Lung (tissue), 11 donors: ENCODE measurements at regions not wholly inside any gene's neighbourhood (a gene's known extent, or its start where the extent isn't known, plus 50 kb on each side); places are given as distances from the start of the nearest gene placed in this dataset.

Experiments
- ATAC-seq: fragments of 200-7000 bp; cut with Tn5 transposase; one replicate; pipeline ENCODE4 v1.9.1; 2020; ENCODE audit warnings: moderate number of reproducible peaks; ENCODE audit not compliant: insufficient read depth, low FRiP score
- DNase-seq, 3 donors: peaks; one replicate each; pipeline ENCODE4 v3.0.0-alpha.2; 2013 to 2017
- H3K27ac ChIP-seq, 2 donors: one replicate each; pipeline ENCODE4 v1.5.1; 2013; ENCODE audit warnings: mild to moderate bottlenecking in 2 of 2, moderate library complexity in 2 of 2, control low read depth in 1 of 2, inconsistent platforms in 1 of 2, low read depth in 1 of 2, low read length in 1 of 2
- H3K27me3 ChIP-seq, 3 donors: one replicate each; pipeline ENCODE4 v1.5.1; 2013; ENCODE audit warnings: low read length in 2 of 3; ENCODE audit not compliant: control insufficient read depth in 3 of 3, insufficient read depth in 3 of 3
- H3K36me3 ChIP-seq, 4 donors: one replicate each; pipeline ENCODE4 v1.5.1; 2013; ENCODE audit warnings: low read length in 4 of 4, mild to moderate bottlenecking in 1 of 4, moderate library complexity in 1 of 4; ENCODE audit not compliant: control insufficient read depth in 4 of 4, insufficient read depth in 4 of 4
- H3K4me1 ChIP-seq, 5 donors: one replicate each; pipeline ENCODE4 v1.5.1; 2013; ENCODE audit warnings: low read length in 5 of 5, mild to moderate bottlenecking in 2 of 5, moderate library complexity in 1 of 5; ENCODE audit not compliant: control insufficient read depth in 5 of 5, insufficient read depth in 5 of 5
- H3K4me3 ChIP-seq: one replicate; pipeline ENCODE4 v1.5.1; 2013; ENCODE audit warnings: mild to moderate bottlenecking, control low read depth, moderate library complexity
- H3K9ac ChIP-seq, 2 donors: one replicate each; pipeline ENCODE4 v1.5.1; 2013; ENCODE audit warnings: low read length in 2 of 2, control low read depth in 1 of 2; ENCODE audit not compliant: insufficient read depth in 1 of 2
- H3K9me3 ChIP-seq, 4 donors: one replicate each; pipeline ENCODE4 v1.5.1; 2013; ENCODE audit warnings: low read length in 3 of 4, mild to moderate bottlenecking in 1 of 4, moderate library complexity in 1 of 4; ENCODE audit not compliant: control insufficient read depth in 4 of 4, insufficient read depth in 3 of 4
- CTCF ChIP-seq: IDR thresholded peaks from 2 replicates; pipeline ENCODE4 v1.5.1; 2012; ENCODE audit warnings: mild to moderate bottlenecking; ENCODE audit errors: control extremely low read depth, extremely low read depth
- WGBS, 2 donors: extraction: QIAGEN DNeasy Blood & Tissue Kit; methylation state at CpG; one replicate each; pipeline ENCODE4 v1.1.7; 2013; 5-methylcytosine and 5-hydroxymethylcytosine counted together
- donor health status: control.
- donor health status: control.
- donor health status: Bipolar disorder and iron deficiency.
- donor health status: healthy.
- donor health status: DM: yes; HTN: yes; CAD: no.

DNA sequence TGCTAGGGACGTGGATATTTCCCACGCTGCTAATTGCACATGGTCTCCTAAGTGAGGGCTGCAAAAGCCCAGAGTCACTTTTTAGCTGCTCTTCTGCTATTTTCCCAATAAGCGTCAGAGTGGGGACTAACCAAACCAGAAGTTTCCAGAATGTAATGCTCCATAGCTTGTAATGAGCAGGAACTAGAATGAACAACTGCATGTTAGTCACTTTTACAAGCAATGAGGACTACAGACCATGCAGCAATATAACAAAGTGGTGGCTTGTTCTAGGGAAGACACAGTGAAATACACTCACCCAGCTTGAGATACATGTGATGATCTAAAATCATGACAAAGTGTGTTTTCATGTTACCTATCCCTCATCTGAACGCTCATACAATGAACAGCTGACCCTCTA, 314.1 kb upstream of the SGK1 start:
- Histone ChIP-seq H3K27ac (no peak overlapping the region), H3K36me3 (no peaks in the 10 kb centered on the region), H3K9ac (no peak overlapping the region), H3K4me1 (no peaks in the 10 kb centered on the region), H3K4me3 (no peak overlapping the region), H3K9me3 (no peaks in the 10 kb centered on the region), H3K27me3 (no peaks in the 10 kb centered on the region)
- WGBS, 2 donors, result 83 to 89% methylated on average over 4 of the region's 4 CpGs
- DNase-seq, result no peak
- ATAC-seq, result no peak
- TF ChIP-seq CTCF, result no peak

DNA sequence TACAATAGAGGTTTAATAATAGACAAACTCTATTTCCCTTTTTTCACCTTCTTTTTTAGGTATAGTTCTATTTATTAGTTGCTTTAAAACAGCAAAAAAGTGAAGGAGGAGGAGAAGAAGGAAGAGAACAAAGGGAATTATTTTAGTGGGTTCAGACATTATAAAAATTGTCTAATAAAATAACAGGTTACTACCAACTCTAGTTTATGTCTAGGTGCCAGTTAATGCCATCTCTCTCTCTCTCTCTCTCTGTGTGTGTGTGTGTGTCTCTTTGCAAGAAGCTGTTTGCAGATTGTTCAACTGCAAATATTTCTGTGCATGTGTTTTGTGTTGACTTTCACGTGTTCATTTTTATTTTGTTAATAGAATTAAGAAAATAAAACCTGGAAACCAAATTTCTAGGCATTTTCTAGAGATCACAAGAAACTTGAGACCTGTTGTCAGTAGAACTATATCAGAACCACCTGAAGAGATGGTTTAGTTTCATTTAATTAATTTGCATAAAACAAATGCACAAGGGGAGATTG, 313.5 kb upstream of the SGK1 start:
- no peak overlapping the region for H3K9ac ChIP-seq
- H3K27ac ChIP-seq, result no peak overlapping the region
- no peaks in the 10 kb centered on the region for H3K36me3 ChIP-seq
- no peaks in the 10 kb centered on the region for H3K27me3 ChIP-seq
- no peak overlapping the region for H3K4me3 ChIP-seq
- DNase-seq (no peak), ATAC-seq (no peak)
- H3K4me1 ChIP-seq, result no peaks in the 10 kb centered on the region
- TF ChIP-seq CTCF, result no peak
- H3K9me3 ChIP-seq, result no peaks in the 10 kb centered on the region
- 67 to 80% methylated on average over 1 of the region's 1 CpG for WGBS, 2 donors

DNA sequence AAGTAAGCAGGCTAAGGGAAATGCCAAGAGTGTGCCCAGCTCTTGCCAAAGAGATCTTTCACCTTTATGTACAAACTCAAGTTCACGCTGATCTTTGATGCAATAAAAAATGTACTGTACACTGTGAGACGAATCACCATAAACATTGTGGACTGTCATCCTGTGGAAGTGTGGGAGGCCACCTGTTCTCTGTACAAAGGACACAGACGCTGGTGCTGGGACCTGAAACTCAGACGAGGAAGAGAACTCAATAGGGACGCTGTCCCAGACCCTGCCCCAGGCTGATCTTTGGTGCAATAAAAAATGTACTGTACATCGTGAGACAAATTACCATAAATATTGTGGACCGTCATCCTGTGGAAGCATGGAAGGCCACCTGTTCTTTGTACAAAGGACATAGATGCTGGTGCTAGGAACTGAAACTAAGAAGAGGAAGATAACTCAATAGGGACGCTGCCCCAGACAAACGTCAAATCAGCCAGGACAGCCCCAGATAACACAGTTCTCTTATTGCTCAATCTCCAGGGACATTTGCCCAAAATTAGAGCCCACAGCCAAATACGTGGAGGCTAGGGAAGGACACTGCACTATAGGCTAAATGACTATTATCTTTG, 312.7 kb upstream of the SGK1 start:
- Histone ChIP-seq H3K27ac (no peak overlapping the region), H3K4me1 (no peaks in the 10 kb centered on the region), H3K36me3 (no peaks in the 10 kb centered on the region), H3K27me3 (no peaks in the 10 kb centered on the region), H3K4me3 (no peak overlapping the region), H3K9ac (no peak overlapping the region), H3K9me3 (no peaks in the 10 kb centered on the region)
- WGBS, 2 donors, result 44 to 57% methylated on average over 10 of the region's 10 CpGs
- ATAC-seq (no peak), DNase-seq (no peak)
- no peak for TF ChIP-seq CTCF

- H3K27me3 ChIP-seq, result no peaks in the 10 kb centered on the region
- no peaks in the 10 kb centered on the region for H3K9me3 ChIP-seq
- H3K4me3 ChIP-seq, result no peak overlapping the region
- ATAC-seq (no peak), DNase-seq (no peak)
- no peak overlapping the region for H3K27ac ChIP-seq
- WGBS, 2 donors, result 71 to 93% methylated on average over 2 of the region's 2 CpGs
- TF ChIP-seq CTCF, result no peak
- H3K4me1 ChIP-seq, result no peaks in the 10 kb centered on the region
- H3K9ac ChIP-seq, result no peak overlapping the region
- no peaks in the 10 kb centered on the region for H3K36me3 ChIP-seq
Measured at GRCh38 chr6:134628154-134628553, 310.2 kb upstream of the SGK1 start.
